ENCODE measurements at regions not wholly inside any gene's neighbourhood (a gene's known extent, or its start where the extent isn't known, plus 50 kb on each side); places are given as distances from the start of the nearest gene placed in this dataset.

DNA sequence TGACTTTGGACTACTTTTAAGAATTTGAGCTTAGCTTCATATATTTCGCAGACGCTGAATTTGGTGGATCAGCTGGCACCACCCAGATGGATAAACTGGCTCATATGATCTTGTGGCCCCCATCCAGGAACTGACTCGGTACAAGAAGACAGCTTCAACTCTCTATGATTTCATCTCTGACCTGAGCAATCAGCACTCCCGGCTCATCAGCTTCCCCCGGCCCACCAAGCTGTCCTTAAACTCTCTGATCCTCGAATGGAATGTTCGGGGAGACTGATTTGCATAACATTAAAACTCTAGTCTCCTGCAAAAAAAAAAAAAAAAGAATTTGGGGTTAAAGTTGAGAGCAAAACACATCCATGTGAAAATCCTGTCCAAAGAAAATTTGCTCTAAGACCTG lies 71.4 kb upstream of the IRS2 start:
- no peak for DNase-seq
- no peaks in the 10 kb centered on the region for H3K36me3 ChIP-seq
- WGBS, 5 donors: 80 to 90% (median 83%) methylated on average over 7 of the region's 7 CpGs
- no peaks in the 10 kb centered on the region for H3K9me3 ChIP-seq
- intact Hi-C loops (cut with DNase I; ENCODE audit: low total_unique reads): no loop called here
- H3K27me3 ChIP-seq: peaks cover 0 to 15% (median 0%) of the 10 kb centered on the region in 3 donors
- no peak overlapping the region for H3K4me3 ChIP-seq
- H3K4me1 ChIP-seq: no peaks in the 10 kb centered on the region
- TF ChIP-seq POLR2A (IDR thresholded peaks at IDR 0.05) (no peak), EP300 (IDR thresholded peaks at IDR 0.05) (no peak), CTCF (IDR thresholded peaks at IDR 0.05) (no peak), POLR2AphosphoS5 (IDR thresholded peaks at IDR 0.05) (no peak)
- H3K27ac ChIP-seq: no peak overlapping the region

DNA sequence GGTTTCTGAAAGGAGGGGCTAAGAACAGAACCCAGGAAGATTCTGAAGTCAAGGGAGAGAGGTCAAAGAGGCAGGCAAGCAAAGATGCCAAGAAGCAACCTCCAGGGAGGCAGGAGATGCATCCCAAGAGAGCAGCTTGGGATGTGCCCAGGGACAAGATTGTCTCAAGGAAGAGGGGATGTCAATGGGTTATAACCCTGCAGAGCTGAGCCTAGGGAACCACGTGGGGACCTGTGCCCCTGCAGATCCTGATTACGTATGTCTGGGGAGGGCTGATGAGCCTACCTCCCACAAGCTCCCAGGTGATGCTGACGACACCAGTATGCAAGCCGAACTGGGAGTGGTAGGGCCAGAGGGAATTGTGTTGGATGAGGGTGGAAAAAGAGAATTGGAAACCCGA lies 70.9 kb upstream of the IRS2 start:
- no peaks in the 10 kb centered on the region for H3K4me1 ChIP-seq
- no peaks in the 10 kb centered on the region for H3K36me3 ChIP-seq
- H3K9me3 ChIP-seq: no peaks in the 10 kb centered on the region
- intact Hi-C loops (cut with DNase I; ENCODE audit: low total_unique reads): no loop called here
- TF ChIP-seq EP300 (IDR thresholded peaks at IDR 0.05) (no peak), POLR2AphosphoS5 (IDR thresholded peaks at IDR 0.05) (no peak), POLR2A (IDR thresholded peaks at IDR 0.05) (no peak), CTCF (IDR thresholded peaks at IDR 0.05) (no peak)
- no peak overlapping the region for H3K4me3 ChIP-seq
- DNase-seq: no peak
- H3K27me3 ChIP-seq: peaks cover 0 to 15% (median 0%) of the 10 kb centered on the region in 3 donors
- no peak overlapping the region for H3K27ac ChIP-seq
- 75 to 81% (median 80%) methylated on average over 5 of the region's 5 CpGs for WGBS, 5 donors

DNA sequence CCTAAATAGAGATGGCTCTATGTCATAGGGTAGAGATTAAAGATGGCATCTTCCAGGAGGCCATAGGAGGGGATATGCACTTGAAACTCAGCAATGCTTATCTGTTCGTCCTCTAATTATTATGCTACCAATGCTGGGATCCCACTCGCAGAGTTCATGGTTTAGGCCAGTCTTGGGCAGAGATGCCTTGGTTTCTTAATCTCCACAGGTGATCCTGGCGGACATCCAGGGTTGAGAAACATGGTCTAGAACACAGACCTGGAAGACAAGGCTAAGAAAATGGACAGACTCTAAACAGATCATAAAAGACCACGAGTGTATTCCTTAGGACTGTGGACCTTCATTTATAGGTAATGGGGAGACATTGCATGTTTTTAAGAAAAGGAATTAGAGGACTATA lies 70.0 kb upstream of the IRS2 start:
- DNase-seq: no peak
- H3K9me3 ChIP-seq: no peaks in the 10 kb centered on the region
- WGBS, 5 donors: 80 to 87% (median 81%) methylated on average over 4 of the region's 4 CpGs
- H3K4me1 ChIP-seq: no peaks in the 10 kb centered on the region
- intact Hi-C loops (cut with DNase I; ENCODE audit: low total_unique reads): no loop called here
- peaks cover 0 to 15% (median 0%) of the 10 kb centered on the region in 3 donors for H3K27me3 ChIP-seq
- TF ChIP-seq POLR2AphosphoS5 (IDR thresholded peaks at IDR 0.05) (no peak), CTCF (IDR thresholded peaks at IDR 0.05) (no peak), EP300 (IDR thresholded peaks at IDR 0.05) (no peak), POLR2A (IDR thresholded peaks at IDR 0.05) (no peak)
- H3K4me3 ChIP-seq: no peak overlapping the region
- no peaks in the 10 kb centered on the region for H3K36me3 ChIP-seq
- H3K27ac ChIP-seq: no peak overlapping the region

DNA sequence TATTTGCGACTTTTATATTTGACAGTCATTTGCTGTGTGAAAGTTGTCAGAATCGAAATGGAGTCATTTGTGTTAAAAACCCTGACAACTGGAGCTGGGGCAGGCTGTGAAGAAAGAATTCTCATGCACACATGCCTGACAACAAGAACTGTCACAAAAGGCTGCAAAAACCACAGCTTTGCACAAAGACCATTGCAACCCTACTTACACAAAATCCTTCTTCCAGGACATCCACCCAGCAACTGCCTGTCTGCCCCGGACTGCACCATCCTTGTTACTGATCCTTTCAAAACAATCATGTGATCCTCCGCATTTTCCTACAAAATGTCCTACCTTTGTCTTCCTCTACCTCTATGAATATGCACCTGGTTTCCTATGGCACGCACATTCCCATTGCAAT lies 66.8 kb upstream of the IRS2 start:
- no peaks in the 10 kb centered on the region for H3K36me3 ChIP-seq
- H3K4me3 ChIP-seq: no peak overlapping the region
- H3K9me3 ChIP-seq: no peaks in the 10 kb centered on the region
- no peaks in the 10 kb centered on the region for H3K4me1 ChIP-seq
- intact Hi-C loops (cut with DNase I; ENCODE audit: low total_unique reads): no loop called here
- H3K27ac ChIP-seq: no peak overlapping the region
- peaks cover 0 to 15% (median 0%) of the 10 kb centered on the region in 3 donors for H3K27me3 ChIP-seq
- 79 to 83% (median 81%) methylated on average over 5 of the region's 5 CpGs for WGBS, 5 donors
- DNase-seq: no peak
- TF ChIP-seq CTCF (IDR thresholded peaks at IDR 0.05) (no peak), EP300 (IDR thresholded peaks at IDR 0.05) (no peak), POLR2AphosphoS5 (IDR thresholded peaks at IDR 0.05) (no peak), POLR2A (IDR thresholded peaks at IDR 0.05) (no peak)
